Activated CD4-positive, alpha-beta T cell treated with anti-CD3 and anti-CD28 coated beads, Interleukin-2, Interleukin-4, amounts not matched to agents 100 ng/mL and 50 ng/mL, durations not matched to agents 16 hours and 8 hours (primary cell): ENCODE measurements at regions not wholly inside any gene's neighbourhood (a gene's known extent, or its start where the extent isn't known, plus 50 kb on each side); places are given as distances from the start of the nearest gene placed in this dataset.
"Not testable (repeated sequence)": the region's sequence is repeated elsewhere in the genome, so short reads cannot be mapped to it uniquely, and the experiment has no call there.

ENCODE experiments used
- DNase-seq: peaks from one replicate; pipeline ENCODE4 v3.0.0-alpha.2; 2020; ENCODE audit warnings: low spot score

- no peak for DNase-seq
Observed at GRCh38 chr13:71382285-71382684, 484.7 kb downstream of the DACH1 start.

GRCh38 chr13:71380191-71380590 lies 486.8 kb downstream of the DACH1 start:
- DNase-seq: no peak

- no peak for DNase-seq
Observed at GRCh38 chr13:71378961-71379905, 487.8 kb downstream of the DACH1 start.

GRCh38 chr13:71374471-71375049 lies 492.4 kb downstream of the DACH1 start:
- no peak for DNase-seq

GRCh38 chr13:71368336-71368735 lies 498.7 kb downstream of the DACH1 start:
- DNase-seq: no peak

- no peak for DNase-seq
Observed at GRCh38 chr13:71360041-71360440, 507.0 kb downstream of the DACH1 start.

GRCh38 chr13:71359641-71360040 lies 507.4 kb downstream of the DACH1 start:
- no peak for DNase-seq

- DNase-seq: no peak
Observed at GRCh38 chr13:71358218-71358617, 508.8 kb downstream of the DACH1 start.

- DNase-seq: no peak
Observed at GRCh38 chr13:71355010-71355409, 512.0 kb downstream of the DACH1 start.

- DNase-seq: no peak
Observed at GRCh38 chr13:71350886-71351285, 516.1 kb downstream of the DACH1 start.

- not testable (repeated sequence) for DNase-seq
Observed at GRCh38 chr13:71345856-71346255, 521.1 kb downstream of the DACH1 start.

- DNase-seq: no peak
Observed at GRCh38 chr13:71339736-71340135, 527.3 kb downstream of the DACH1 start.

GRCh38 chr13:71339005-71339404 lies 528.0 kb downstream of the DACH1 start:
- no peak for DNase-seq

- no peak for DNase-seq
Observed at GRCh38 chr13:71338070-71338469, 528.9 kb downstream of the DACH1 start.

- DNase-seq: no peak
Observed at GRCh38 chr13:71327266-71327665, 539.7 kb downstream of the DACH1 start.

GRCh38 chr13:71325556-71325955 lies 541.4 kb downstream of the DACH1 start:
- DNase-seq: no peak

GRCh38 chr13:71323266-71323665 lies 543.7 kb downstream of the DACH1 start:
- no peak for DNase-seq

- peak; percentile 3 for DNase-seq
Observed at GRCh38 chr13:71320452-71320851, 546.6 kb downstream of the DACH1 start.

- no peak for DNase-seq
Observed at GRCh38 chr13:71316792-71317363, 550.1 kb downstream of the DACH1 start.

GRCh38 chr13:71312923-71313322 lies 554.1 kb downstream of the DACH1 start:
- DNase-seq: no peak

- DNase-seq: no peak
Observed at GRCh38 chr13:71309905-71310304, 557.1 kb downstream of the DACH1 start.

- no peak for DNase-seq
Observed at GRCh38 chr13:71306821-71307220, 560.2 kb downstream of the DACH1 start.

GRCh38 chr13:71304861-71305260 lies 562.1 kb downstream of the DACH1 start:
- DNase-seq: no peak
